Esophagus mucosa (tissue), 1 donor: ENCODE measurements at regions not wholly inside any gene's neighbourhood (a gene's known extent, or its start where the extent isn't known, plus 50 kb on each side); places are given as distances from the start of the nearest gene placed in this dataset.
A peak's percentile ranks its signal among the peaks of the same experiment; 100 is the strongest.

Experiments
- ATAC-seq: fragments of 200-7000 bp; cut with Tn5 transposase; one replicate; pipeline ENCODE4 v1.9.1; 2020
- donor health status: DM: yes; HTN: yes; CAD: no.

DNA sequence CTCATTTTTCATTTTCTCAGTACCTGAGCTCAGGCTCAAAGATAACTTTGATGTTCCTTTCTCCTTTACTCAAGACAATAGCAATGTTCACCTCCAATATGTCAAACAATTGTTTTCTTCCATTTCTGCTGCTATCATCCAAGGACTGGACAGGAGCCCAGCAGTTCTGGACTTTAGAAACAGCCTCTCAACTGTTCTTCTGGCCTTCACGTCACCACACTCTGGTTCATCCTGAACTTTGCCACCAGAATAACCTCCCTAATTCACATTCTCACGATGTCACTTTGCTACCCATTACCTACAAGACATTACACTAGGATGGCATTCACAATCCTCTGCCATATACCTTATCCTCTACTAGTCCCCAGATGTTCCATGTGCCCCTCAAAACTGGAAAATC, 60.6 kb upstream of the PLEKHG1 start:
- no peak for ATAC-seq

DNA sequence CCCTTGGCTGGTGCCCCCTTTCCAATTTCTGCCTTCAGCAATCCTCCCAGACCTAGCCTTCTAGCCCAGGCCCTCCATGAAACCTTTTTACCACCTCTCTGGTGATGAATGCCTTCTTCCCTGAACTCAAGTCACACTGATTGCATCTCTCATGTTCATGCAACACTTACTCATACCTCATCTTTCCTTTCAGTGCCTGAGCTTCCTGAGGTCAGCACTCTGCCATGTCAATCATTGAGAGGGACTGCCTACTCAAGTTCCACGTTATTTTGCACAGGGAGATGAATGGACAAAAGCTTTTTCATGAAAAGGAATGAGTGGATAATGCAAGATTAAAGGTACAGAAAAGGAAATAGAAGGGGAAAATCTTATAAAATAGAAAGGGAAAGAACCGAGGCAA, 60.1 kb upstream of the PLEKHG1 start:
- peak; percentile 48 for ATAC-seq

DNA sequence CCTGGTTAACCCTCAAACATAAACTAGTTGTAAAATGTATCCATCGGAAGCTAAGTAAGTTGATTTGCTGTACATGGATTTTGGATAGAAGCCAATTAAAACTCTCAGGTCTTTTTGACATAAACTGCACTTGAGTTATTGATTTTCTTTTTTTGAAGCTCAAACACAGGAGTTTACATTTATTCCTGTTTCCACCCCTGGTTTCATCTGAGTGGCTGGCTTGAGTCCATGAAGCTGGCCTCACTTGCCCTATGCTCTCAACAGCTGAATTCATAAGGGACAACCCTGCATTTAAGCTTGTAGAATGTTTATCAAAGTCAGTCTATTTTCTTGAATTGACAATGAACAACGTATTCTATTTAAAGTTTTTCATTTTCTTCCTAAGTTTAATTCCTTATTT, 58.1 kb upstream of the PLEKHG1 start:
- no peak for ATAC-seq

DNA sequence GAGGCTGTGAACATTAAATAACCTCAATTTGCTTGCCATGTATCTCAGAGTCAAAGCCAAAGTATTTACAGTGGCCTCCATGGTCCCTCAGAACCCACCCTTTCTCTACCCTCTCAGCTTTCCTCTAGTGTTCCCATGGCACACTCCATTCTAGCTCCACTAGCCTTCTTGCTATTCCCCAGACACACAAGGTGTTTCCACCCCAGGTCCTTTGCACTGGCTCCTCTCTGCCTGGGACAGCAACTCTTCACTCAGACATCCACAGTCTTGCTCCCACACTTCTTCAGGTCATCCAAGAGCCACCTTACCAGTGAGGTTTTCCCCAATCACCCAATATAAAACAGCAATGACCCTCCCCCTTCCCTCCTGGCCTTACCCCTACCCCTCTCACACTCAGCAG, 56.5 kb upstream of the PLEKHG1 start:
- no peak for ATAC-seq

DNA sequence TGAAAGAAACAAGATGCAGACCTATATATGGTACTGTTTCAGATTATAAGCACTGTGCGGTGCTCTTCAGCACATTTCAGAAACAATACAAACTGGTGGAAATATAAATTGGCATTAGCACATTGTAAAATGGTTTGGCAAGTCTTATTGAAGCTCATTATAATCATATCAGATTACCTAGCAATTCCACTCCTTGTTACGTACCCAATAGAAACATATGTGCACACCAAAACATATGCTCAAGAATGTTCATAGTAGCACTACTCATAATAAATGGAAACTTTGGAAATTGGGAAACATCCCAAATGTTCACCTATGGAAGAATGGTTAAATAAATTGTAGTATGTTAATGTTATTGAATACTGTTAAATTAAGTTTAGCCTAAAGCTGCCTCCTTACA, 54.9 kb upstream of the PLEKHG1 start:
- no peak for ATAC-seq

DNA sequence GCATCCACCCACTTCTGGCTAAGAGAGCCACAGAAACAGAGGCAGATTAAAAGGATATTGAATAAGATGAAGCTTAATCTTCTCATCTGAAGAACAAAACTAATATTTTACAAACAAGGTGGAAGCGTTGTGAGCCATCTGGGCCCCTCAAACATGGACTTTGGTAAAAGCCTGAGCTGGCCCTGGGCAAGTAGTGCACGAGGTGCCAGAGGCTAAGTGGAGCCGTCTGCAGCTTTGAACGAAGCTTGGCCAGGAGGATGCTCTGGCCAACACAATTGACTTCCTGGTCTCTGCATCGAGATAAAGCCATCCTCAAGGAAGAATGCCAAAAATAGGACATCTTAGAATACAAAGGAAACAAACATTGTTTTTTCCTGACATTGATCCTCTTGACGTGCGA, 53.2 kb upstream of the PLEKHG1 start:
- ATAC-seq = no peak

DNA sequence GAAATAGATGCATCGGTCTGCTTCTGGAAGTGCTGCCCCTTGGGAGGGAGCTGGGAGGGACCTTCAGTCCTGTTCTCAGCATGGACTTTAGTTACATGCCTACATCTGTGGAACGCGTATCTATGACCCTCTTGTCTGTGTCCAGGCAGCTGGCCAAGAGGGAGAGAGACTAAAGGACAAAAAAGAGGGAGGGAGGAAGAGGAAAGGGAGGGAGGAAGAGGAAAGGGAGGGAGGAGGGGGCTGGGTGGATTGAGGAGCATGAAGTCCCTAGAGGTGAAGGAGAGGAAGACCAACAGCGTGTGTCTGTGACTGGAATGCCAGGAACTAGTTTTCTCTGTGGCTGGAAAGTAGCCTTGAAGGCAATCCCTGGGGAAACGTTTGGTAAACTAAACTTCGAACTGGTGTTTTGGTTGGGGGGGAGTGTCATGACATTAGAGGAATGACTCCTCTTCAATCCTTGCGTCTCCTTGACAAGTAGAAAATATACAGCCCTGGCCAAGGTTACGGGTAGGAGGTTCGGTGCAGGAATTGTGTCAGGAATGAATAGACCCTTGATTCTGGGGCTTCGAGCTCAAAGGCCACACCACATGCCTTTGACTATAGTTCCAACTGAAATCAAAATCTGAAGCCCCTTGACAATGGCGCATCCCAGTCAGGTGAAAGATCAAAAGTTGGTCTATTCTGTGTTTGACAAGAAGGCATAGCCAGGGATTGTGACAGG, 52.0 kb upstream of the PLEKHG1 start:
- no peak for ATAC-seq

DNA sequence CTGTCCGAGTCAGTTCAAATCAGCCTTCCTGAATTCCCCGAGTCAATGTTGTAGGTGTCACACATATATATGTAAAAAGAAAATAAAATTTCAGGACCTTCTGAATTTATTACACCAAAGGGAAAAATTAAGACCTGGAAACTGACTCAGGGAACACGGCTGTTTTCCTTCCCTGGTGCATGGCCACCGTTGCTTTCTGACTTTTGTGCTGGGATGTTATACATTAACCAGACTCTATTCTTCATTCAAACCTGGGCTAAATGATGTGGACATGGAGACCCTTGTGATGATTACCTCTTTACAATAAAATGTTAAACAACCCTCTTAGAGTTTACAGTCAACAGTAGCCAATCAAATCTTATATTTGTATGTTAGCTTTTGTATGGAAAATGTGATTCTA, 51.4 kb upstream of the PLEKHG1 start:
- ATAC-seq = no peak

DNA sequence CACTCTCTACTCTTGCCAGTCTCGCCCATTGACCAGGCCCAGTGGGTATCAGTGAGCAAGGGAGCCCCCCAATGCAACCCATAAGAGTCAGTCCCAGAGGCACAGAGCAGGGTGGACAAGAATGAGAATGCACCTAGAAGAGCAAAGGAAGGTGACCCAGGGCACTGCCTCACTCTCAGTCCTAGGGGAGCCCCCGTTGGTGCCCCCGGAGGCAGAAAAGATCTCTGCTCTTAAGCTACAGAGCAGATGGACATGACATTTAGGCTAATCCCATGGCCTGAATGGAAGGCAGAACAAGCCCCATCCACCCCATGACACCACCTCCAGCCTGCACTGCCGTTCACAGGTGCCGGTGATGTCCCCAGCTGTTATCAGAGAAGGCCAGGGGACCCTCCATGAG, 50.7 kb upstream of the PLEKHG1 start:
- ATAC-seq = no peak

DNA sequence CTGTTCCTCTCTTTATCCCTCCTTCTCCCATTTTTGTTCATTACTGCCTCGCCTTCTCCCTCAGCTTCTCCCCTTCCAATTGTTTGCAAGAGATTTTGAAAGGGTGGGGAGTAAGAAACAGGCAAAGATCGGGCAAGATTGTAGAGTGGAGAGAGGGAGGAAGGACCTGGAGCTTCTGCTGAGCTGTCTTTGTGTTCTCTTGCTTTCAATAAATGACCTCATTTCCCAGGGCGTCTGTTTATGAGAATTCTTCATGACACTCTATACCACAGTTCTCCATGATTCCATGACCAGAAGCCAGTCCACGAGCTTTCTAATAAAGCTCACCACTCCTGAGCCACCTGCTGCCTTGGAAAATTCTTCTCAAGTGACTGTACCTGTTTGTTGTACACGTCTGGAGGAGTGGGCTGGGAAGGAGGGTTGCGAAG, 50.0 kb upstream of the PLEKHG1 start:
- ATAC-seq = no peak
